H9 (cell line): ENCODE measurements at regions not wholly inside any gene's neighbourhood (a gene's known extent, or its start where the extent isn't known, plus 50 kb on each side); places are given as distances from the start of the nearest gene placed in this dataset.

ENCODE experiments used
- DNase-seq: peaks from one replicate; pipeline ENCODE4 v3.0.0-alpha.2; 2017
- H2AFZ ChIP-seq: one replicate; pipeline ENCODE4 v1.6.1; 2013; ENCODE audit warnings: mild to moderate bottlenecking, low read length, control low read depth, moderate library complexity
- H2AK5ac ChIP-seq: 2 replicates; pipeline ENCODE4 v1.6.1; 2013; ENCODE audit warnings: low read length, control low read depth, mixed read lengths; ENCODE audit not compliant: insufficient read length
- H2BK120ac ChIP-seq: one replicate; pipeline ENCODE4 v1.6.1; 2013; ENCODE audit warnings: low read depth, mild to moderate bottlenecking, low read length, control low read depth, inconsistent platforms; ENCODE audit not compliant: poor library complexity, severe bottlenecking
- H2BK12ac ChIP-seq: 2 replicates; pipeline ENCODE4 v1.6.1; 2013; ENCODE audit warnings: low read length, control low read depth, mixed read lengths, low read depth; ENCODE audit not compliant: insufficient read length
- H2BK15ac ChIP-seq: 2 replicates; pipeline ENCODE4 v1.6.1; 2013; ENCODE audit warnings: low read depth, low read length, control low read depth
- H2BK20ac ChIP-seq: one replicate; pipeline ENCODE4 v1.6.1; 2013; ENCODE audit warnings: low read depth, mild to moderate bottlenecking, low read length, control low read depth, inconsistent platforms; ENCODE audit not compliant: poor library complexity, severe bottlenecking
- H2BK5ac ChIP-seq: 2 replicates; pipeline ENCODE4 v1.6.1; 2013; ENCODE audit warnings: low read length, control low read depth, mixed read lengths; ENCODE audit not compliant: insufficient read length
- H3K14ac ChIP-seq: 2 replicates; pipeline ENCODE4 v1.6.1; 2013; ENCODE audit warnings: low read length, control low read depth; ENCODE audit not compliant: insufficient read depth
- H3K18ac ChIP-seq: 2 replicates; pipeline ENCODE4 v1.6.1; 2013; ENCODE audit warnings: low read depth, mild to moderate bottlenecking, mixed read lengths, low read length, control low read depth; ENCODE audit not compliant: insufficient read length
- H3K23ac ChIP-seq: 2 replicates; pipeline ENCODE4 v1.6.1; 2013; ENCODE audit warnings: low read length, control low read depth, mixed read lengths, low read depth; ENCODE audit not compliant: insufficient read length
- H3K23me2 ChIP-seq: 2 replicates; pipeline ENCODE4 v1.6.1; 2013; ENCODE audit warnings: low read depth, mild to moderate bottlenecking, mixed read lengths, low read length, control low read depth; ENCODE audit not compliant: insufficient read length, poor library complexity, severe bottlenecking
- H3K27ac ChIP-seq: 2 replicates; pipeline ENCODE4 v1.5.1; 2013; ENCODE audit warnings: low read length, control low read depth, mixed read lengths, low read depth; ENCODE audit not compliant: insufficient read length
- H3K27me3 ChIP-seq: 2 replicates; pipeline ENCODE4 v1.6.1; 2013; ENCODE audit warnings: low read length, control low read depth, inconsistent platforms; ENCODE audit not compliant: insufficient read depth
- H3K4ac ChIP-seq: 2 replicates; pipeline ENCODE4 v1.6.1; 2013; ENCODE audit warnings: low read depth, mild to moderate bottlenecking, control low read depth, inconsistent platforms, low read length, moderate library complexity
- H3K4me1 ChIP-seq: 2 replicates; pipeline ENCODE4 v1.6.1; 2013; ENCODE audit warnings: low read length, control low read depth, inconsistent platforms; ENCODE audit not compliant: insufficient read depth
- H3K4me2 ChIP-seq: 2 replicates; pipeline ENCODE4 v1.6.1; 2013; ENCODE audit warnings: low read length, control low read depth, mixed read lengths; ENCODE audit not compliant: insufficient read length, insufficient read depth
- H3K56ac ChIP-seq: 2 replicates; pipeline ENCODE4 v1.6.1; 2013; ENCODE audit warnings: low read depth, mild to moderate bottlenecking, mixed read lengths, low read length, control low read depth; ENCODE audit not compliant: insufficient read length
- H3K79me1 ChIP-seq: 2 replicates; pipeline ENCODE4 v1.6.1; 2013; ENCODE audit warnings: low read depth, mild to moderate bottlenecking, moderate library complexity, low read length, control low read depth, inconsistent platforms; ENCODE audit not compliant: insufficient read depth, poor library complexity, severe bottlenecking
- H3K79me2 ChIP-seq: 2 replicates; pipeline ENCODE4 v1.6.1; 2013; ENCODE audit warnings: low read length, control low read depth, inconsistent platforms; ENCODE audit not compliant: insufficient read depth
- H3K9ac ChIP-seq: 2 replicates; pipeline ENCODE4 v1.6.1; 2013; ENCODE audit warnings: low read length, control low read depth, mixed read lengths; ENCODE audit not compliant: insufficient read length; ENCODE audit errors: extremely low read depth
- H3K9me3 ChIP-seq: one replicate; pipeline ENCODE4 v1.6.1; 2013; ENCODE audit warnings: low read depth, low read length, inconsistent platforms; ENCODE audit not compliant: control insufficient read depth
- H3T11ph ChIP-seq: one replicate; pipeline ENCODE4 v1.6.1; 2013; ENCODE audit warnings: mild to moderate bottlenecking, low read length, control low read depth, inconsistent platforms
- H4K20me1 ChIP-seq: one replicate; pipeline ENCODE4 v1.6.1; 2013; ENCODE audit not compliant: control insufficient read depth, insufficient read length, insufficient read depth
- H4K5ac ChIP-seq: 2 replicates; pipeline ENCODE4 v1.6.1; 2013; ENCODE audit warnings: low read depth, mild to moderate bottlenecking, mixed read lengths, low read length, control low read depth; ENCODE audit not compliant: insufficient read length
- H4K8ac ChIP-seq: replicated peaks from 2 replicates; pipeline ENCODE4 v1.6.1; 2013; ENCODE audit warnings: low read length, control low read depth, mixed read lengths, low read depth; ENCODE audit not compliant: insufficient read length
- H4K91ac ChIP-seq: 2 replicates; pipeline ENCODE4 v1.6.1; 2013; ENCODE audit warnings: low read depth, mild to moderate bottlenecking, moderate library complexity, mixed read lengths, low read length, control low read depth; ENCODE audit not compliant: insufficient read length
- H3K27ac Mint-ChIP-seq, 3 experiments: 2 replicates in 2 of 3; 3 replicates in 1 of 3; pipeline ENCODE4 v1.8.0; 2020 to 2021; ENCODE audit warnings: mixed read lengths in 3 of 3, mild to moderate bottlenecking in 1 of 3, moderate library complexity in 1 of 3
- H3K27me3 Mint-ChIP-seq: 2 replicates; pipeline ENCODE4 v1.8.0; 2021; ENCODE audit warnings: low read depth, mild to moderate bottlenecking, moderate library complexity, mixed read lengths
- H3K36me3 Mint-ChIP-seq, 3 experiments: 2 replicates in 2 of 3; 3 replicates in 1 of 3; pipeline ENCODE4 v1.8.0; 2020 to 2021; ENCODE audit warnings: low read depth in 3 of 3, mixed read lengths in 3 of 3; ENCODE audit not compliant: insufficient read depth in 1 of 3
- H3K4me1 Mint-ChIP-seq, 2 experiments: 2 replicates each; pipeline ENCODE4 v1.8.0; 2020; ENCODE audit warnings: mixed read lengths in 2 of 2
- H3K4me3 Mint-ChIP-seq, 2 experiments: 2 replicates in 1 of 2; 3 replicates in 1 of 2; pipeline ENCODE4 v1.8.0; 2020 to 2021; ENCODE audit warnings: mild to moderate bottlenecking in 2 of 2, mixed read lengths in 2 of 2, moderate library complexity in 1 of 2
- H3K9me3 Mint-ChIP-seq, 2 experiments: 2 replicates in 1 of 2; 3 replicates in 1 of 2; pipeline ENCODE4 v1.8.0; 2020; ENCODE audit warnings: mild to moderate bottlenecking in 2 of 2, mixed read lengths in 2 of 2, moderate library complexity in 1 of 2
- WGBS: extraction: QIAGEN DNeasy Blood & Tissue Kit; methylation state at CpG from one replicate; pipeline ENCODE4 v1.1.7; 2013; ENCODE audit warnings: missing lambda C conversion rate, low lambda C conversion rate, mixed read lengths; ENCODE audit not compliant: insufficient read length; ENCODE audit errors: extremely low coverage; 5-methylcytosine and 5-hydroxymethylcytosine counted together
- TF ChIP-seq, protein P1 (sequence below): fragments of 200-600 bp; sonication (generic); conservative IDR thresholded peaks from 3 replicates; pipeline ENCODE4 v1.8.0; 2021; ENCODE audit warnings: antibody characterized with exemption, mild to moderate bottlenecking

DNA sequence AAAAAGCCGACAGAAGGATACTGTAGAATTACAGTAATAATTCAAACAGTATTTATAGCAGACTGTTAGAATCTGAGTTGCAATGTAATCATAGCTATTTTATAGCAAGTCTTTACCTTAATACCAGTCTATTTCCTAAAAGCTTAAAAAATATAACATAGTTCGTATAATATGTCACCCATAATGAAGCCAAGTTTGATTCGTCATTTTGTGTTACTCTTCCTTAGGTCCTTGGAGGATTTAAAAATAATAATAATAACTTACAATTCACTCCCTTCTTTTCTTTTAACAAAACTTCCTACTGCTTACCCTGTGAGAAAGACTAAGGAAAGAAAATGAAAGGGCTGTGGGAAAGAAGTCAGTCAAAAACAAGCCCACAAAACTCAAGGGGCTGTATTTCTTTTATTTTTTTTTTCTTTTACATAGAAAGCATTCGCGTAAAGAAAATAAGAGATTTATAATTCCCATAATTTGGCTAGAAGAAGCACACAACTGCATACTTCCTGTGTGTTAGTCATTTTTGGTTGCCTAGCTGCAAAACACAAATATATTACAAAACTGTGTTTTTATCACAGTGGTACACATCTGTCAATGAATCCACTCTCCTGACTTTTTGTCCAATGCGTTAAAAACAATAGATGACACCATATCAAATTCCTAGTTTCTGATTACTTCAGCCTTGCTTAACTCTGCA lies 187.2 kb upstream of the CELF2 start:
- Histone ChIP-seq H3K27me3 (no peaks in the 10 kb centered on the region), H3T11ph (no peak overlapping the region), H3K27ac (no peak overlapping the region), H3K23ac (no peak overlapping the region), H3K9ac (no peak overlapping the region), H4K8ac (no peak overlapping the region), H3K4me1 (no peaks in the 10 kb centered on the region), H4K91ac (no peak overlapping the region), H2BK120ac (no peak overlapping the region), H2BK15ac (no peak overlapping the region), H2BK5ac (no peak overlapping the region), H4K5ac (no peak overlapping the region), H2BK20ac (no peak overlapping the region), H3K79me2 (no peaks in the 10 kb centered on the region), H4K20me1 (no peaks in the 10 kb centered on the region), H3K56ac (no peak overlapping the region), H3K4ac (no peak overlapping the region), H3K9me3 (no peaks in the 10 kb centered on the region), H3K23me2 (no peaks in the 10 kb centered on the region), H3K14ac (no peak overlapping the region), H3K4me2 (no peak overlapping the region), H3K79me1 (no peaks in the 10 kb centered on the region), H3K18ac (no peak overlapping the region), H2AK5ac (no peak overlapping the region), H2AFZ (no peak overlapping the region), H2BK12ac (no peak overlapping the region)
- H3K27ac Mint-ChIP-seq = no peak overlapping the region
- peaks cover 2% of the 10 kb centered on the region; the same call in 1 of the 2 replicates for H3K27me3 Mint-ChIP-seq
- TF ChIP-seq, protein P1, sequence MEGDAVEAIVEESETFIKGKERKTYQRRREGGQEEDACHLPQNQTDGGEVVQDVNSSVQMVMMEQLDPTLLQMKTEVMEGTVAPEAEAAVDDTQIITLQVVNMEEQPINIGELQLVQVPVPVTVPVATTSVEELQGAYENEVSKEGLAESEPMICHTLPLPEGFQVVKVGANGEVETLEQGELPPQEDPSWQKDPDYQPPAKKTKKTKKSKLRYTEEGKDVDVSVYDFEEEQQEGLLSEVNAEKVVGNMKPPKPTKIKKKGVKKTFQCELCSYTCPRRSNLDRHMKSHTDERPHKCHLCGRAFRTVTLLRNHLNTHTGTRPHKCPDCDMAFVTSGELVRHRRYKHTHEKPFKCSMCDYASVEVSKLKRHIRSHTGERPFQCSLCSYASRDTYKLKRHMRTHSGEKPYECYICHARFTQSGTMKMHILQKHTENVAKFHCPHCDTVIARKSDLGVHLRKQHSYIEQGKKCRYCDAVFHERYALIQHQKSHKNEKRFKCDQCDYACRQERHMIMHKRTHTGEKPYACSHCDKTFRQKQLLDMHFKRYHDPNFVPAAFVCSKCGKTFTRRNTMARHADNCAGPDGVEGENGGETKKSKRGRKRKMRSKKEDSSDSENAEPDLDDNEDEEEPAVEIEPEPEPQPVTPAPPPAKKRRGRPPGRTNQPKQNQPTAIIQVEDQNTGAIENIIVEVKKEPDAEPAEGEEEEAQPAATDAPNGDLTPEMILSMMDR = no peak
- H3K4me3 Mint-ChIP-seq = no peak overlapping the region
- no peak for DNase-seq
- H3K36me3 Mint-ChIP-seq = no peaks in the 10 kb centered on the region; a peak in 1 of 7 replicates
- WGBS = no CpG with 5 or more reads among the region's 6 CpGs
- peaks cover 0 to 4% of the 10 kb centered on the region in 2 experiments; a peak in 1 of 5 replicates for H3K9me3 Mint-ChIP-seq
- H3K4me1 Mint-ChIP-seq = peaks cover 7% of the 10 kb centered on the region in 2 experiments; a peak in 3 of 4 replicates
